GM12878 (cell line): ENCODE measurements at regions not wholly inside any gene's neighbourhood (a gene's known extent, or its start where the extent isn't known, plus 50 kb on each side); places are given as distances from the start of the nearest gene placed in this dataset.

Experiments
- ATAC-seq: fragments of 200-7000 bp; cut with Tn5 transposase; 3 replicates; pipeline ENCODE4 v1.9.1; 2020; ENCODE audit warnings: mild to moderate bottlenecking, moderate library complexity
- BruUV-seq: library from RNA; stranded (reverse); fragments of 400-500 nt; replicated peaks from 2 replicates; lab custom pipeline; 2021; lab: Mats Ljungman, UMichigan
- CTCF ChIA-PET: fragments of 300-600 bp; sonication (Branson Sonifier 250); formaldehyde crosslinking; extraction: SDS; loops from one replicate; lab custom pipeline; 2021; ENCODE audit warnings: inconsistent platforms; lab: Yijun Ruan, JAX
- POLR2A ChIA-PET: fragments of 350-600 bp; formaldehyde crosslinking; extraction: SDS; loops from one replicate; lab custom pipeline; 2021; ENCODE audit warnings: inconsistent platforms; lab: Charles Lee
- RAD21 ChIA-PET: fragments of 300-600 bp; sonication (Branson Sonifier 250); formaldehyde crosslinking; loops from one replicate; lab custom pipeline; 2023; ENCODE audit warnings: antibody characterized with exemption; ENCODE audit not compliant: unreplicated experiment; lab: Charles Lee
- SMC1A ChIA-PET: fragments of 300-600 bp; sonication (Branson Sonifier 250); formaldehyde crosslinking; loops from one replicate; lab custom pipeline; 2023; ENCODE audit not compliant: unreplicated experiment, uncharacterized antibody; lab: Charles Lee
- DNase-seq: peaks from one replicate; pipeline ENCODE4 v3.0.0-alpha.2; 2011; ENCODE audit warnings: low read depth, low spot score
- FAIRE-seq: peaks from 3 replicates; lab custom pipeline; 2011; peaks lifted over from hg19 to GRCh38; lab: Jason Lieb, UNC
- H2AFZ ChIP-seq: 2 replicates; pipeline ENCODE4 v1.6.0; 2011; ENCODE audit warnings: low read depth, low read length, control low read depth; ENCODE audit not compliant: control insufficient read depth
- H3K27ac ChIP-seq: 2 replicates; pipeline ENCODE4 v1.5.1; 2011; ENCODE audit warnings: control low read depth; ENCODE audit not compliant: control insufficient read depth, insufficient read depth
- H3K27me3 ChIP-seq, 2 experiments: replicated peaks in 1 of 2; 2 replicates each; pipeline versions ENCODE4 v1.6.0 to v1.6.1; 2011; ENCODE audit warnings: low read length in 1 of 2; ENCODE audit not compliant: control insufficient read depth in 2 of 2, insufficient read depth in 2 of 2
- H3K36me3 ChIP-seq, 2 experiments: 2 replicates each; pipeline ENCODE4 v1.5.1; 2011; ENCODE audit warnings: low read length in 1 of 2; ENCODE audit not compliant: control insufficient read depth in 2 of 2, insufficient read depth in 2 of 2
- H3K4me1 ChIP-seq: 2 replicates; pipeline ENCODE4 v1.6.1; 2011; ENCODE audit warnings: mild to moderate bottlenecking, low read length, moderate library complexity, mixed read lengths; ENCODE audit not compliant: control insufficient read depth, insufficient read depth
- H3K4me2 ChIP-seq: 2 replicates; pipeline ENCODE4 v1.6.0; 2011; ENCODE audit warnings: control low read depth; ENCODE audit not compliant: control insufficient read depth, insufficient read depth
- H3K4me3 ChIP-seq: fragments of 200-600 bp; sonication (generic); 2 replicates; pipeline ENCODE4 v1.5.1; 2016
- H3K79me2 ChIP-seq: 2 replicates; pipeline ENCODE4 v1.6.0; 2011; ENCODE audit warnings: low read length; ENCODE audit not compliant: control insufficient read depth, insufficient read depth
- H3K9ac ChIP-seq: 2 replicates; pipeline ENCODE4 v1.8.0; 2011; ENCODE audit warnings: low read length, control low read depth, mixed read lengths; ENCODE audit not compliant: control insufficient read depth, insufficient read depth
- H3K9me3 ChIP-seq: replicated peaks from 3 replicates; pipeline ENCODE4 v1.5.1; 2011; ENCODE audit warnings: mild to moderate bottlenecking, low read length; ENCODE audit not compliant: control insufficient read depth, insufficient read depth
- H4K20me1 ChIP-seq: 2 replicates; pipeline ENCODE4 v1.6.0; 2011; ENCODE audit not compliant: control insufficient read depth, insufficient read depth
- CHD1 ChIP-seq: IDR thresholded peaks from 2 replicates; pipeline ENCODE4 v1.6.1; 2012; ENCODE audit warnings: low read depth, low read length, improper control_type of control experiment
- DPF2 ChIP-seq: fragments of 450-650 bp; IDR thresholded peaks from 2 replicates; pipeline ENCODE4 v1.6.1; 2017; ENCODE audit warnings: mild to moderate bottlenecking
- EED ChIP-seq: sonication (generic); IDR thresholded peaks from 2 replicates; pipeline ENCODE4 v1.6.1; 2016; ENCODE audit warnings: antibody characterized with exemption, low read depth
- ESRRA ChIP-seq: IDR thresholded peaks from 2 replicates; pipeline ENCODE4 v1.6.1; 2012; ENCODE audit warnings: mild to moderate bottlenecking, low read length, improper control_type of control experiment
- KAT2A ChIP-seq: conservative IDR thresholded peaks from 2 replicates; pipeline ENCODE4 v1.6.1; 2011; ENCODE audit warnings: low read depth, low read length; ENCODE audit not compliant: control insufficient read depth
- MYC ChIP-seq: IDR thresholded peaks from 2 replicates; pipeline ENCODE4 v1.6.1; 2011; ENCODE audit warnings: mild to moderate bottlenecking, low read length, moderate library complexity, inconsistent platforms; ENCODE audit not compliant: insufficient read depth, insufficient replicate concordance, insufficient read length, severe bottlenecking
- SREBF2 ChIP-seq: IDR thresholded peaks from 2 replicates; pipeline ENCODE4 v1.6.1; 2012; ENCODE audit warnings: mild to moderate bottlenecking, low read length
- TBL1XR1 ChIP-seq: IDR thresholded peaks from 2 replicates; pipeline ENCODE4 v1.6.1; 2012; ENCODE audit warnings: low read depth, low read length, improper control_type of control experiment
- ZNF207 ChIP-seq: fragments of 450-650 bp; IDR thresholded peaks from 2 replicates; pipeline ENCODE4 v1.6.1; 2014; ENCODE audit warnings: antibody characterized with exemption, mild to moderate bottlenecking, borderline replicate concordance
- ZSCAN29 ChIP-seq: fragments of 450-650 bp; IDR thresholded peaks from 2 replicates; pipeline ENCODE4 v1.6.1; 2017; ENCODE audit warnings: mild to moderate bottlenecking, moderate library complexity
- WGBS: methylation state at CpG from one replicate; pipeline ENCODE4 v1.1.6; 2016; ENCODE audit warnings: low lambda C conversion rate; ENCODE audit not compliant: insufficient replicate concordance, insufficient coverage; ENCODE audit errors: missing lambda C conversion rate; 5-methylcytosine and 5-hydroxymethylcytosine counted together
- in situ Hi-C: fragments of 300-500 bp; cut with MboI; formaldehyde crosslinking; loops from 9 replicates; pipeline ENCODE4 v1.14.3; 2018; ENCODE audit warnings: mixed read lengths
- intact Hi-C: fragments of 100-400 bp; cut with micrococcal nuclease; formaldehyde crosslinking; loops from one replicate; pipeline ENCODE4 v1.14.2; 2022; ENCODE audit not compliant: unreplicated experiment
- TF ChIP-seq, protein P1 (sequence below): fragments of 450-650 bp; IDR thresholded peaks from 2 replicates; pipeline ENCODE4 v1.6.1; 2017; ENCODE audit warnings: mild to moderate bottlenecking, moderate library complexity
- TF ChIP-seq, protein P2 (sequence below): IDR thresholded peaks from 2 replicates; pipeline ENCODE4 v1.6.1; 2012; ENCODE audit warnings: low read depth, low read length, improper control_type of control experiment
- TF ChIP-seq, protein P3 (sequence below): fragments of 450-650 bp; formaldehyde crosslinking; IDR thresholded peaks from 2 replicates; pipeline ENCODE4 v1.5.0; 2022; ENCODE audit warnings: mild to moderate bottlenecking, missing genetic modification characterization
- TF ChIP-seq, protein P4 (sequence below): fragments of 450-650 bp; IDR thresholded peaks from 2 replicates; pipeline ENCODE4 v1.6.1; 2018; ENCODE audit warnings: mild to moderate bottlenecking, low read depth, moderate library complexity; ENCODE audit not compliant: partially characterized antibody

DNA sequence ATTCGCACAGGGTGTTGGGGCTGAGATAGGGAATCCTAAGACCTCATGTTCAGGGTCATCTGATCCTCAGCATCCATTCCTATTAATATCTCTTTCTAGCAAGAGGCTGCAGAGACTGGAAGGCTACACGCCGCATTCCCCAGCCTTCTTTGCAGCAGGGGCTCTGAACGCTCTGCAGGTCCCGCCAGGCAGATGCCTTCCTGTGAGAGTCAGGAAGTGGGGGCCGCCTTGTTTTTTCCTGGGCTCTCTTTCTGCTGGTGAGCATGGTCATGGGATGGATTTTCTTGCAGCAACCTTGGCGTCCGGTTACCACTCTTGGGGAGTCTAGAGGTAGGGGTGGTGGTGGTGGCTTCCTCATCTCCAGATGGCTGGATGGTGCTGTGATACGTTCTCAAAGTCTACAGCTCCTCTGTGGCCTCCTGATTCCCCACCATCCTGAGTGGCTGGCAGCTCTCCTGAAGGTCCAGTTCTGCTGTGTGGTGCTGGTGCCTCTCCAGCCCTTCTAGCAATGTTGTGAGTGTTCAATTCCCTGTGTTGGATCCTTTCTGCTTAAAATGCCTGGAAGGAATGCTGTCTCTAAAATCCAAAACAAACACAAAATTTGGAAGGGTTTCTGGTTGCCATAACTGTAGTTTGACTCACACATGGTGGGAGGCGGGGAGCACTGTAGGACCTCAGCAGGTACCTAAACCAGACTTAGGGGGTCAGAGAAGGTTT is 111.9 kb downstream of the CEBPB start:
- no peaks in the 10 kb centered on the region; the same call in 1 of the 2 replicates for H4K20me1 ChIP-seq
- ChIA-PET POLR2A (no interaction called here), RAD21 (no interaction called here), CTCF (no interaction called here), SMC1A (no interaction called here)
- no peak overlapping the region for H3K27ac ChIP-seq
- H2AFZ ChIP-seq, result no peak overlapping the region
- no peak overlapping the region for H3K4me3 ChIP-seq
- no peaks in the 10 kb centered on the region for H3K79me2 ChIP-seq
- no TSS peak for BruUV-seq
- no peak overlapping the region for H3K4me2 ChIP-seq
- 30% methylated on average over 10 of the region's 10 CpGs for WGBS
- ATAC-seq (no peak), DNase-seq (no peak), FAIRE-seq (no peak)
- no peaks in the 10 kb centered on the region for H3K9me3 ChIP-seq
- no peaks in the 10 kb centered on the region for H3K27me3 ChIP-seq
- in situ Hi-C loops (no loop called here), intact Hi-C loops (no loop called here)
- no peak overlapping the region for H3K9ac ChIP-seq
- no peaks in the 10 kb centered on the region for H3K36me3 ChIP-seq
- no peaks in the 10 kb centered on the region; the same call in 1 of the 2 replicates for H3K4me1 ChIP-seq
- TF ChIP-seq, protein P1, sequence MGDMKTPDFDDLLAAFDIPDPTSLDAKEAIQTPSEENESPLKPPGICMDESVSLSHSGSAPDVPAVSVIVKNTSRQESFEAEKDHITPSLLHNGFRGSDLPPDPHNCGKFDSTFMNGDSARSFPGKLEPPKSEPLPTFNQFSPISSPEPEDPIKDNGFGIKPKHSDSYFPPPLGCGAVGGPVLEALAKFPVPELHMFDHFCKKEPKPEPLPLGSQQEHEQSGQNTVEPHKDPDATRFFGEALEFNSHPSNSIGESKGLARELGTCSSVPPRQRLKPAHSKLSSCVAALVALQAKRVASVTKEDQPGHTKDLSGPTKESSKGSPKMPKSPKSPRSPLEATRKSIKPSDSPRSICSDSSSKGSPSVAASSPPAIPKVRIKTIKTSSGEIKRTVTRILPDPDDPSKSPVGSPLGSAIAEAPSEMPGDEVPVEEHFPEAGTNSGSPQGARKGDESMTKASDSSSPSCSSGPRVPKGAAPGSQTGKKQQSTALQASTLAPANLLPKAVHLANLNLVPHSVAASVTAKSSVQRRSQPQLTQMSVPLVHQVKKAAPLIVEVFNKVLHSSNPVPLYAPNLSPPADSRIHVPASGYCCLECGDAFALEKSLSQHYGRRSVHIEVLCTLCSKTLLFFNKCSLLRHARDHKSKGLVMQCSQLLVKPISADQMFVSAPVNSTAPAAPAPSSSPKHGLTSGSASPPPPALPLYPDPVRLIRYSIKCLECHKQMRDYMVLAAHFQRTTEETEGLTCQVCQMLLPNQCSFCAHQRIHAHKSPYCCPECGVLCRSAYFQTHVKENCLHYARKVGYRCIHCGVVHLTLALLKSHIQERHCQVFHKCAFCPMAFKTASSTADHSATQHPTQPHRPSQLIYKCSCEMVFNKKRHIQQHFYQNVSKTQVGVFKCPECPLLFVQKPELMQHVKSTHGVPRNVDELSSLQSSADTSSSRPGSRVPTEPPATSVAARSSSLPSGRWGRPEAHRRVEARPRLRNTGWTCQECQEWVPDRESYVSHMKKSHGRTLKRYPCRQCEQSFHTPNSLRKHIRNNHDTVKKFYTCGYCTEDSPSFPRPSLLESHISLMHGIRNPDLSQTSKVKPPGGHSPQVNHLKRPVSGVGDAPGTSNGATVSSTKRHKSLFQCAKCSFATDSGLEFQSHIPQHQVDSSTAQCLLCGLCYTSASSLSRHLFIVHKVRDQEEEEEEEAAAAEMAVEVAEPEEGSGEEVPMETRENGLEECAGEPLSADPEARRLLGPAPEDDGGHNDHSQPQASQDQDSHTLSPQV, result no peak
- TF ChIP-seq TBL1XR1, result no peak
- TF ChIP-seq, protein P2, sequence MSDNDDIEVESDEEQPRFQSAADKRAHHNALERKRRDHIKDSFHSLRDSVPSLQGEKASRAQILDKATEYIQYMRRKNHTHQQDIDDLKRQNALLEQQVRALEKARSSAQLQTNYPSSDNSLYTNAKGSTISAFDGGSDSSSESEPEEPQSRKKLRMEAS, result no peak
- TF ChIP-seq ESRRA, result no peak
- no peak for TF ChIP-seq SREBF2
- TF ChIP-seq MYC, result no peak
- TF ChIP-seq, protein P3, sequence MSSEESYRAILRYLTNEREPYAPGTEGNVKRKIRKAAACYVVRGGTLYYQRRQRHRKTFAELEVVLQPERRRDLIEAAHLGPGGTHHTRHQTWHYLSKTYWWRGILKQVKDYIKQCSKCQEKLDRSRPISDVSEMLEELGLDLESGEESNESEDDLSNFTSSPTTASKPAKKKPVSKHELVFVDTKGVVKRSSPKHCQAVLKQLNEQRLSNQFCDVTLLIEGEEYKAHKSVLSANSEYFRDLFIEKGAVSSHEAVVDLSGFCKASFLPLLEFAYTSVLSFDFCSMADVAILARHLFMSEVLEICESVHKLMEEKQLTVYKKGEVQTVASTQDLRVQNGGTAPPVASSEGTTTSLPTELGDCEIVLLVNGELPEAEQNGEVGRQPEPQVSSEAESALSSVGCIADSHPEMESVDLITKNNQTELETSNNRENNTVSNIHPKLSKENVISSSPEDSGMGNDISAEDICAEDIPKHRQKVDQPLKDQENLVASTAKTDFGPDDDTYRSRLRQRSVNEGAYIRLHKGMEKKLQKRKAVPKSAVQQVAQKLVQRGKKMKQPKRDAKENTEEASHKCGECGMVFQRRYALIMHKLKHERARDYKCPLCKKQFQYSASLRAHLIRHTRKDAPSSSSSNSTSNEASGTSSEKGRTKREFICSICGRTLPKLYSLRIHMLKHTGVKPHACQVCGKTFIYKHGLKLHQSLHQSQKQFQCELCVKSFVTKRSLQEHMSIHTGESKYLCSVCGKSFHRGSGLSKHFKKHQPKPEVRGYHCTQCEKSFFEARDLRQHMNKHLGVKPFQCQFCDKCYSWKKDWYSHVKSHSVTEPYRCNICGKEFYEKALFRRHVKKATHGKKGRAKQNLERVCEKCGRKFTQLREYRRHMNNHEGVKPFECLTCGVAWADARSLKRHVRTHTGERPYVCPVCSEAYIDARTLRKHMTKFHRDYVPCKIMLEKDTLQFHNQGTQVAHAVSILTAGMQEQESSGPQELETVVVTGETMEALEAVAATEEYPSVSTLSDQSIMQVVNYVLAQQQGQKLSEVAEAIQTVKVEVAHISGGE, result no peak
- no peak for TF ChIP-seq DPF2
- no peak for TF ChIP-seq ZNF207
- no peak for TF ChIP-seq CHD1
- no peak for TF ChIP-seq EED
- no peak for TF ChIP-seq ZSCAN29
- TF ChIP-seq KAT2A, result no peak
- TF ChIP-seq, protein P4, sequence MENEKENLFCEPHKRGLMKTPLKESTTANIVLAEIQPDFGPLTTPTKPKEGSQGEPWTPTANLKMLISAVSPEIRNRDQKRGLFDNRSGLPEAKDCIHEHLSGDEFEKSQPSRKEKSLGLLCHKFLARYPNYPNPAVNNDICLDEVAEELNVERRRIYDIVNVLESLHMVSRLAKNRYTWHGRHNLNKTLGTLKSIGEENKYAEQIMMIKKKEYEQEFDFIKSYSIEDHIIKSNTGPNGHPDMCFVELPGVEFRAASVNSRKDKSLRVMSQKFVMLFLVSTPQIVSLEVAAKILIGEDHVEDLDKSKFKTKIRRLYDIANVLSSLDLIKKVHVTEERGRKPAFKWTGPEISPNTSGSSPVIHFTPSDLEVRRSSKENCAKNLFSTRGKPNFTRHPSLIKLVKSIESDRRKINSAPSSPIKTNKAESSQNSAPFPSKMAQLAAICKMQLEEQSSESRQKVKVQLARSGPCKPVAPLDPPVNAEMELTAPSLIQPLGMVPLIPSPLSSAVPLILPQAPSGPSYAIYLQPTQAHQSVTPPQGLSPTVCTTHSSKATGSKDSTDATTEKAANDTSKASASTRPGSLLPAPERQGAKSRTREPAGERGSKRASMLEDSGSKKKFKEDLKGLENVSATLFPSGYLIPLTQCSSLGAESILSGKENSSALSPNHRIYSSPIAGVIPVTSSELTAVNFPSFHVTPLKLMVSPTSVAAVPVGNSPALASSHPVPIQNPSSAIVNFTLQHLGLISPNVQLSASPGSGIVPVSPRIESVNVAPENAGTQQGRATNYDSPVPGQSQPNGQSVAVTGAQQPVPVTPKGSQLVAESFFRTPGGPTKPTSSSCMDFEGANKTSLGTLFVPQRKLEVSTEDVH, result no peak
